ENCODE measurements at regions not wholly inside any gene's neighbourhood (a gene's known extent, or its start where the extent isn't known, plus 50 kb on each side); places are given as distances from the start of the nearest gene placed in this dataset.

GRCh38 chr12:126741536-126742240 is 1525.3 kb upstream of the TMEM132C start:
- Histone ChIP-seq H3K36me3 (no peaks in the 10 kb centered on the region), H3K27me3 (no peaks in the 10 kb centered on the region), H3K27ac (no peak overlapping the region), H3K4me3 (no peak overlapping the region), H3K4me1 (ENCODE audit: low read depth) (no peaks in the 10 kb centered on the region), H3K9me3 (ENCODE audit: low read depth) (no peaks in the 10 kb centered on the region)
- no peak for TF ChIP-seq CTCF (IDR thresholded peaks at IDR 0.05; ENCODE audit: low read depth, low read length)
- no peak for DNase-seq (ENCODE audit: low read depth in 1 of 2, low spot score in 1 of 2)

- Histone ChIP-seq H3K27ac (no peak overlapping the region), H3K4me1 (ENCODE audit: low read depth) (no peaks in the 10 kb centered on the region), H3K9me3 (ENCODE audit: low read depth) (no peaks in the 10 kb centered on the region), H3K27me3 (no peaks in the 10 kb centered on the region), H3K36me3 (no peaks in the 10 kb centered on the region), H3K4me3 (no peak overlapping the region)
- TF ChIP-seq CTCF (IDR thresholded peaks at IDR 0.05; ENCODE audit: low read depth, low read length): no peak
- no peak for DNase-seq (ENCODE audit: low read depth in 1 of 2, low spot score in 1 of 2)
These were observed 1524.7 kb upstream of the TMEM132C start for GRCh38 chr12:126742241-126742641.

GRCh38 chr12:126747530-126748149 is 1519.3 kb upstream of the TMEM132C start:
- no peaks in the 10 kb centered on the region for H3K36me3 ChIP-seq

GRCh38 chr12:126752021-126752420 is 1514.9 kb upstream of the TMEM132C start:
- no peaks in the 10 kb centered on the region for H3K9me3 ChIP-seq (ENCODE audit: low read depth)
- H3K27me3 ChIP-seq: no peaks in the 10 kb centered on the region
- no peak overlapping the region for H3K27ac ChIP-seq
- no peak overlapping the region for H3K4me3 ChIP-seq
- H3K36me3 ChIP-seq: no peaks in the 10 kb centered on the region
- H3K4me1 ChIP-seq (ENCODE audit: low read depth): no peaks in the 10 kb centered on the region
- TF ChIP-seq CTCF (IDR thresholded peaks at IDR 0.05; ENCODE audit: low read depth, low read length): no peak
- DNase-seq (ENCODE audit: low read depth in 1 of 2, low spot score in 1 of 2): no peak

More at GRCh38 chr12:126747530-126748149, 1519.3 kb upstream of the TMEM132C start:
- DNase-seq (ENCODE audit: low read depth in 1 of 2, low spot score in 1 of 2): peak; percentile 16 to 57
- no peak overlapping the region for H3K4me3 ChIP-seq
- H3K4me1 ChIP-seq (ENCODE audit: low read depth): no peaks in the 10 kb centered on the region
- H3K27ac ChIP-seq: no peak overlapping the region
- TF ChIP-seq CTCF (IDR thresholded peaks at IDR 0.05; ENCODE audit: low read depth, low read length): peak; percentile 51
- H3K27me3 ChIP-seq: no peaks in the 10 kb centered on the region
- no peaks in the 10 kb centered on the region for H3K9me3 ChIP-seq (ENCODE audit: low read depth)

GRCh38 chr12:126757326-126757725 is 1509.6 kb upstream of the TMEM132C start:
- Histone ChIP-seq H3K9me3 (ENCODE audit: low read depth) (no peaks in the 10 kb centered on the region), H3K36me3 (no peaks in the 10 kb centered on the region), H3K4me3 (no peak overlapping the region), H3K4me1 (ENCODE audit: low read depth) (no peaks in the 10 kb centered on the region), H3K27ac (no peak overlapping the region), H3K27me3 (no peaks in the 10 kb centered on the region)
- no peak for TF ChIP-seq CTCF (IDR thresholded peaks at IDR 0.05; ENCODE audit: low read depth, low read length)
- no peak for DNase-seq (ENCODE audit: low read depth in 1 of 2, low spot score in 1 of 2)
